ENCODE measurements at regions not wholly inside any gene's neighbourhood (a gene's known extent, or its start where the extent isn't known, plus 50 kb on each side); places are given as distances from the start of the nearest gene placed in this dataset.

- DNase-seq, result no peak
These were observed 400.5 kb downstream of the RAPGEF2 start for GRCh38 chr4:159503236-159504008.

DNA sequence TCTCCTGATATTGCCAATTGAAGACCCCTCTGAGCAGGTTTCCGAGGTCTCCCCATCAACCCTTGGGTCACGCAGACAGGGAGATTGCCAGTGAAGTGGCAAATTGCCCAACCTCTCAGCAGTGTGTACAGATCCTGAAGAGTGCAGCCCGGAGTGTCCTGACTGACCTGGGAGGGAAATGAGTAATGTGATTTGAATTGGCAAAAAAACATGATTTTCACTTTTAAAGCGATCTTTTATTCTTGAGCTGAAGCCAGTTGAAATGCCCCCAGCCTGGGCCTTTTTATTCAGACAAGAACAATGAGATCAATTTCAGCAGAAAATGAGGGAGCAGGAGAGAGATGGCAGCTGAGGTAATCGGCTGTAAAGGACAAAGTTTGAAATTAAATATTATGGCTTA is 401.8 kb downstream of the RAPGEF2 start:
- no peak for DNase-seq

GRCh38 chr4:159505266-159505975 is 402.5 kb downstream of the RAPGEF2 start:
- DNase-seq, result no peak

DNA sequence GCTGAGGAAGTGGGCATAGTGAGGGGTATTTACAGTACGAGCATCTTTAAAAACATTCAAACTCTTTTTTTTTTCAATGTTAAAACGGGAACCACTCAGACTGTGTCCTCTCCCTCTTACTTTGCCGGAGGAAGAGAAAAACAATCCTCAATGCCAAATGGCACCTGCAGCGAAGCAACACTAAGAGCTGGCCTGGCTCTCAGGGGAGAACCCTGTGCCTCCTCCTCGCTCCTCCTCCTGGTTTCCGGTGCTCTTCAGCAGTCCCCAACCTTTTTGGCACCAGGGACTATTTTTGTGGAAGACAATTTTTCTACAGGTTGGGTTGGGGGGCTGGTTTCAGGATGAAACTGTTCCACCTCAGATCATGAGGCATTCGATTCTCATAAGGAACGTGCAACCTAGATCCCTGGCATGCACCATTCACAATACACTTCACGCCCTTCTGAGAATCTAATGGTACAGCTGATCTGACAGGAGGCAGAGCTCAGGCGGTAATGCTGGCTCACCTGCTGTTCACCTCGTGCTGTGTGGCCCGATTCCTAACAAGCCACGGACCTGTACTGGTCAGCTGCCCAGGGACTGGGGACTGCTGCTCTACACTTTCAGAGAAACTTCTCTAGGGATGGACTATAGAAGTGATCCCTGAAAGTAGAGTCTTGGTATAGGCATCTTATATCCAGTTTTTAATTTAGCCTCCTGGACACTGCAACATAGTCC is 404.1 kb downstream of the RAPGEF2 start:
- DNase-seq, result no peak

- DNase-seq, result no peak
These were observed 406.1 kb downstream of the RAPGEF2 start for GRCh38 chr4:159508917-159509500.

DNA sequence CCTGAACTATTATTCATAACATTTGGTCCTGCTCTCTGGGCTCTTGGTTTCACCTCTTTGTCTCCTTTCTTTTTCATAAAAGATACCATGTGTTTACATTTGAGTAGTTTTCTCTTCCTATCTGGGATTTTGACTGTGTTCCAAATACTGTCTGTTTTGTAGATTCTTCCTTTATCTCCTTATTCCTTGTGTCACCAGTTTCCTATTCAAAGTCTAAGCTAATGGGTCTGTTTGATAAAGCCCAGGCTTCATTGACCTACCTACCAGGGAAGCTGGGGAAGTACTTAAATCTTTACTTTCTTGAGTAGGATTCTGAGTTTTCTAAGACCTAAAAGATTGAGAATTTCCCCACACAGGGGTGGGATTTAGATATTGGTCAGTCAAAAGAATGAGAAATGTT is 409.5 kb downstream of the RAPGEF2 start:
- no peak for DNase-seq

DNA sequence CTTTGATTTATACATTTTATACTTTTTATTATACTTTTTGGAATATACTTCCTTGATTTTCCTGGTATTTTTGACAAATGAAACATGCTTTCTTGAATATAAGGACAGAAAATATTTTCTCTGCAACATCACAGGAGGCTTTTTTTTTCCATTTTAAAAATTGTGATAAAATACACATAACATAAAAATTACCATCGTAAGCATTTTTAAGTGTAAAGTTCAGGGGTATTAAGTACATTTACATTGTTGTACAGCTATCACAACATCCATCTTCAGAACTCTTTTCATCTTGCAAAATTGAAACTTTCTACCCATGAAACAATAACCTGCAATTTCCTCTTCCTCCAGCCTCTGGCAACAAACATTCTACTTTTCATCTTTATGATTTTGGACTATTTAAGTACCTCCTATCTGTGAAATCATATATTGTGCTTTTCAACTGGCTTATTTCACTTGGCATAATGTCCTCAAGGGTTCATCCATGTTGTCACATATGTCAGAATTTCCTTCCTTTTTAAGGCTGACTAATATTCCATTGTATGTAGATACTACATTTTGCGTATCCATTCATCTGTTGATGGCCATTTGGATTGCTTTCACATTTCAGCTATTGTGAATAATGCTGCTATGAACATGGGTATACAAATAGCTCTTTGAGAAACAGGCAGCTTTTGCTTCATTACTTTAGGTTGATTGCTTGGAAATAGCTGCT is 412.6 kb downstream of the RAPGEF2 start:
- DNase-seq, result no peak

GRCh38 chr4:159516556-159517140 is 413.8 kb downstream of the RAPGEF2 start:
- no peak for DNase-seq

DNA sequence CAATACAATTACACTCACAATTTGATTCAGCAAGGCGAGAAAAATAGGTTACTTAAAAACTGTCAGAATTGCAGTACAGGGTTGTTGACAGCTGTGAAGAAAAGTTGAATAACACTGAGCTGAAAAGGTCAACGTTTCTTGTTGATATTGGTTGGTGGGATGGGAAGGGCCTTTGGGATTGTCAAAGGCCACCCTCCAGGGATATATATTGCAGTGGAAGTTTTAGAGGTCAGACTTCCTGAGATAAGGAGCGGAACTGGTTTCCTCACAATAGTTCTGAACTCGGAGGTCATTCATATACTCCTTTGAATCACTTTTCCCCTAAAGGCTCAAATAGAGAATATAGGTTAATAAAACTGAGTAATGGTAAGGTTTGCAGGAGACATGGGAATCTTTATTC is 417.2 kb downstream of the RAPGEF2 start:
- DNase-seq, result no peak

- no peak for DNase-seq
These were observed 423.3 kb downstream of the RAPGEF2 start for GRCh38 chr4:159526172-159526571.

- no peak for DNase-seq
These were observed 431.8 kb downstream of the RAPGEF2 start for GRCh38 chr4:159534655-159535054.

GRCh38 chr4:159538556-159538955 is 435.7 kb downstream of the RAPGEF2 start:
- no peak for DNase-seq

- DNase-seq, result no peak
These were observed 437.2 kb downstream of the RAPGEF2 start for GRCh38 chr4:159540038-159540437.

GRCh38 chr4:159540501-159540900 is 437.6 kb downstream of the RAPGEF2 start:
- no peak for DNase-seq

GRCh38 chr4:159541143-159541542 is 438.3 kb downstream of the RAPGEF2 start:
- no peak for DNase-seq

DNA sequence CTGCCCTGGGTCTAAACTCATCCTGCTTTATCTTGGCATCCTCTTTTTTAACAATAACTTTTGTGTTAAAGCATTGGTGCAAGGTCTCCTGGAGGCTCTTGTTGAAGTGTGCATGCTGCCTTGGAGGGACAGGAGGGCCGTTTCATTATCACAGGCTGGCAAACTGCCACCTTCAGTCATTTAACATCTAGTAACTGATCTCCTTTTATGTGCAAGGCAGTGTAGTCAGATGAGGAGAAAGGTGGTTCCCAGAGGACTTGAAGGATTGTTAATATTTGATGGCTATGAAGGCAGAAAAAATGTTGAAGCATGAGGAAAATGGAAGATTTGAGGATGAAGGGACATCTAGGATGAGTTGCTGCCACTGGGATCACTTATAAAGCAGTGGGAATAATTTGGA is 439.4 kb downstream of the RAPGEF2 start:
- no peak for DNase-seq

DNA sequence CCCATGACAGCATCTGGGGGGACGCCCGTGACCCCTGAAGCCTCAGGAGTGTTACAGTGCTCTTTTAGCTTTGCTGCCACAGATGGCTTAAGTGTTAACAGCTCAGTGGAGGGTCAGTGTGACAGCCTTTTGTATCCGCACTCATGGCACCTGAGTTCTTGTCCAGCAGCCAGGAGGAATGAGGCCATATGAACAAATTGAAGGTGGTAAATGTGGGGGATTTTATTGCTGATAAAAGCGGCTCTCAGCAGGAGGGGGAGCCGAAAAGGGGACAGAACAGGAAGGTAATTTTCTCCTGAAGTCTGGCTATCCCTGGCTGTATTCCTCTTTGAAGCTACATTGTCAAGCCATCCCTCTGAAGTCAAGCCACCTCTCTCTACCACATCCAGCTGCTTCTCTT is 441.0 kb downstream of the RAPGEF2 start:
- DNase-seq, result no peak

GRCh38 chr4:159545556-159545955 is 442.7 kb downstream of the RAPGEF2 start:
- DNase-seq, result no peak

DNA sequence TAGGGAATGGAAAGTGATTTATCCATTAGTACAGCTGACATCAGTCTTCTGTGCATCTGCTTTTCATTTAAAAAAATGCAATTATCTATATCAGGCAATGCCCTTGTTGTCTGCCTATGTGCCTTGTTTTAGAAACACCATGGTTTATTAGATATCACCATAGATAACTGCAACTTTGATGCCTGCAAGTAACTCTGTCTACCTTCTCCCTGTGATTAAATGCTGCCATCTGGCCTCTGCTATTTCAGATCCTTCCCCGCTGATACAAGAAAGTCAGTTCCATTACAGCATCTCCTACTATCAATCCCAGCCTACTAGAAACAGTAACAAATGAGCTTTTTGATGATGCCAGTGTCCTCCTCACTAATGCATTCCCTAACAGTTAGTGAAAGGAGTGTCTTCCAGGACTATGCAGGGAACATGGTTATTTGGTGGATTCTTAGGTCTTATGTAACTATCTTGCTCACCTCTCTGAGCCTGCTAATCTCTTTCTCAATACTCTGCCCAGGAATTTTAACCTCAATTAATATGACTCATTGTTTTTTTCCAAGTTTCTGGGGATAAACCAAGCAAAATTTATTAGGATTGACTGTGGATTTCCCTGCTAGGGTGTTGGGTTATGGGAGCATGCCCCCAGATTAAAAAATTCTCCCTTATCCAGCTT is 444.9 kb downstream of the RAPGEF2 start:
- DNase-seq, result no peak

DNA sequence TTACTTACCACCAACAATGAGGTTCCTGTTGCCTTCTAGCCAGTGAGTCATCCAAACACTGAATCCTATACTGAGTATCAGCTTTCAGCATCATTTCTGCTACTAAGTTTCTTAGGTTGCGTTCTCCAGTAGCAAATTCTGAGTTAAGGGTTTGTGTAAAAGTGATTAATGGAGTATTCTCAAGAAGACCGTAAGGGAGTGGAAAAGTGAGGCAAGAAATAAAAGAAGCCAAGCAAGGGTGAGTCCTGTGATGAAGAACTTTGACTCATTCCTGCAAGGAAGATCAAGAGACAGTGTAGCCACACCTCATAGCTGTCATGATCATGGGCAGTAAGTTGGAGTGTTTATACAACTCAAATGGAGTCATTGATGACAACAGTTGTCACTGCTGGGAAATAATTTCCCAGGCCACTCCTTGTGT is 446.2 kb downstream of the RAPGEF2 start:
- DNase-seq, result no peak

GRCh38 chr4:159551281-159551680 is 448.4 kb downstream of the RAPGEF2 start:
- DNase-seq, result no peak
